ENCODE measurements at regions not wholly inside any gene's neighbourhood (a gene's known extent, or its start where the extent isn't known, plus 50 kb on each side); places are given as distances from the start of the nearest gene placed in this dataset.
A peak's percentile ranks its signal among the peaks of the same experiment; 100 is the strongest.

DNA sequence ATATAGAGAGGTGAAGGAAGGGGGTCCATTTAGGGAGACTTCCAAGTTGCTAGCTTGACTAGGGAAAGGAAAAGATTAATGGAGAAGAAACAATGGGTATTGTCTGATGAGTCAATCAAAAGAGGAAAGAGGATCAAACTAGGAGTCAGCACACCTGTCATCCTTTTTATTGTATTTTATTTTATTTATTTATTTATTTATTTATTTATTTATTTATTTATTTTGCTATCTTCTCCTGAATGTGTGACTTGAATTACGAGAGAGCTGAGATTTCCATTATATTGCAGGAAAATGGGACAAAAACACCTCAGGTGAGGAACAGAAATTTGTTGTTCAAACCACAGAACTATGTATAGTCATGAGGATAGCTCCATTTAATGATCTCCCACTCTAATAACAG is 58.9 kb downstream of the NUDT11 start:
- DNase-seq (ENCODE audit: low read depth), result no peak

- no peak for DNase-seq (ENCODE audit: low read depth)
Observed at GRCh38 chrX:51435101-51435500, 61.3 kb downstream of the NUDT11 start.

- no peak for DNase-seq (ENCODE audit: low read depth)
Observed at GRCh38 chrX:51421972-51422597, 74.3 kb downstream of the NUDT11 start.

- DNase-seq (ENCODE audit: low read depth), result no peak
Observed at GRCh38 chrX:51420610-51421009, 75.8 kb downstream of the NUDT11 start.

GRCh38 chrX:51408462-51408861 is 75.8 kb downstream of the NUDT10 start:
- DNase-seq (ENCODE audit: low read depth), result no peak

- DNase-seq (ENCODE audit: low read depth), result no peak
Observed at GRCh38 chrX:51407520-51408409, 75.1 kb downstream of the NUDT10 start.

DNA sequence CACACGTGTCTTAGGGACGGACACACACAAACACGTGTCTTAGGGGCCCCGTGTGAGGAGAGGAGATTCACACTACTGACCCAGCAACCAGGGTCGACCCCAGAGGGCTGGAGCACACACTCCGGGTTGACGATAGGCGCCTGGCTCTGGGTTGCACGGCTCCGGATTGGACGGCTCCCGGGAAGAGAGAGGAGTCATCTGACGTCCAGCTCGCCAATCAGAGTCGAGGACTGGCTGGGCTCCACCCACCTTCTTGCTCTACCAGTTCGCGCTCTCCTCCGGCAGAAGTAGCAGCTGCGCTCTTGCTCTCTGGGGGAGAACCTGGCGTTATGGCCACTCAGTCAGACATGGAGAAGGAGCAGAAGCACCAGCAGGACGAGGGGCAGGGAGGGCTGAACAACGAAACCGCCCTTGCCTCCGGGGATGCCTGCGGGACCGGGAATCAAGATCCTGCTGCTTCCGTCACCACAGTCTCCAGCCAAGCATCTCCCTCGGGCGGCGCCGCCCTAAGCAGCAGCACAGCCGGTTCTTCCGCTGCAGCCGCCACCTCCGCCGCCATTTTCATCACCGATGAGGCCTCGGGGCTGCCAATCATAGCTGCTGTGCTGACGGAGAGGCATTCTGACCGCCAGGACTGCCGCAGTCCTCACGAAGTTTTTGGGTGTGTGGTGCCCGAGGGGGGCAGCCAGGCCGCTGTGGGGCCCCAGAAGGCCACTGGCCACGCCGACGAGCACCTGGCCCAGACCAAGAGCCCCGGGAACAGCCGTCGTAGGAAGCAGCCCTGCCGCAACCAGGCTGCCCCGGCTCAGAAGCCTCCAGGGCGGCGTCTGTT is 74.3 kb downstream of the NUDT10 start:
- DNase-seq (ENCODE audit: low read depth), result no peak

DNA sequence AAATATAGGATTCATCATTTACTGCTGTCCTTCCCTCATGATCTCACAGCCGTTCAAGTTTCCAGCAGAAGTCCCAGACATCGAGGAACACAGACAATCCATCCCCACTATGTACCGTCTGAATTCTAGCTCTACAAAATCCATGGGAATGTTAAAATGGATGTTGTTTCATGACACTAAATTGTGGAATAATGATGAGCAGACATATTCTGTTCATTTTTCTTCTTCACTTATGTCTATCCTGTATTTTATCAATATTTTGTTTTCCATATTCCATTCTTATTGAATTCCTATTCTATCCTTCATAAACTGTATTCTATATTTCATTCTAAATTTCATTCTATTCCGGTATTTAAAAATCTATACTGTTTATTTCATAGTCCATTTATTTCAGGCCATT is 71.8 kb downstream of the NUDT10 start:
- no peak for DNase-seq (ENCODE audit: low read depth)

DNA sequence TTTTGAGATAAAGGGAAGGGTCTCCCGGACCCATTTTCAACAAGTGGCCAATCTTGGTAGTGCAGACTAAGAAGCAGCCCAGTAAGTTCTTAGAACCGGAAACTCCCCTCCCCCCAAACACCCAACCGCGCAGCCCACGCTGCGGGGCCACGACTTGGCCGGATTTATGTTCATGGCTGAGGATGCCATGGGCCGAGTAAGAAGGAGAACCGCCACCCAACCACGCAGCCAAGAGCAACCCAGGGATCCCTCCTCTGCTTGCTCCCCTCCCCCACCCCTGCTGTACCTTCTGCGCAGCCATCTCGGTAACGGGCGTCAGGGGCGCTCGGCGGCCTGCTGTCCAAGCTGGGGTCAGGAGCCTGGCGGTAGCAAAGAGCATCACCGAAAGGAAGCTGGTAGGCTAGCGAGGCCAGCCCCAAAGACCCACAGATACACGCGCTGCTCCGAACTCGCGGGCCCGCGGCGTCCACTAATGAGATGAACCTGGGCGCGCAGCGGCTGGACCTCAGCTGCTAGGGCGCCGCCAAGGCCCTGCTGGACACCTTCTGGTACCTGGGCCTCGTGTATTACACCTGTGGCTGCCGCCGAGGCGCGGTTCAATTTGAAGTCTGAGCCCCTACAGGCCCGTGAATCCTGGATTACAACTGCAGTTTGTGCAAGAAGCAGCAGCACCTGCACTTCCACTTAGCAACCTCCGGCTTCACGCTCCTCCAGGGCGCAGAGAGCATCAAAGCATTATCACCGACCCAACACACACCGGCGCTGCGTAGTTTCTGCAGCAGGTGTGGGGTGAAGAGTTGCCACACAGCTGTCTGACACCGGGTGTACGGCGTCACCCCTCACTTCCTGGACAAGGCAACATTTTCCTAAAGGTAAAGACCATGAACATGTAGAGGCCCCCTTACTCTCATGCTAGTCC is 63.4 kb downstream of the NUDT10 start:
- peak; percentile 15 for DNase-seq (ENCODE audit: low read depth)

DNA sequence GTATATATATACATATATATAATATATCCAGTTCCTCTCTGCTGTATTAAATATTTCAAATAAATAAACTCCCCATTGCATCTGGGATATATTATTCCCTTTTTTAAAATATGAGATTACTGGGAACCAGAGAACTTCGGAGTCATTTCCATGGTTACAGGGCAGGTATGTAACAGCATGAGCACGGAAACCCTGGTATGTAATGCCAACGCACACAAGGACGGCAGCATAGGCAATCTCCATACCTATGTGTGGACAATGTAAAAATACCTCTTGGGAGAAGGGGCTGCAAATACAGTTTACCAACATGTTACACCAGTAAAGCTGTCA is 62.8 kb downstream of the NUDT10 start:
- DNase-seq (ENCODE audit: low read depth), result no peak

Measured in activated T-helper 9 cell treated with anti-CD3 and anti-CD28 coated beads, Interleukin-2, amount 50 U/mL, for 16 hours (primary cell).